CD4-positive, alpha-beta T cell treated with Interleukin-17A for 1 hour (primary cell): ENCODE measurements at regions not wholly inside any gene's neighbourhood (a gene's known extent, or its start where the extent isn't known, plus 50 kb on each side); places are given as distances from the start of the nearest gene placed in this dataset.
"Not testable (repeated sequence)": the region's sequence is repeated elsewhere in the genome, so short reads cannot be mapped to it uniquely, and the experiment has no call there.

Experiments
- DNase-seq: peaks from one replicate; pipeline ENCODE4 v3.0.0-alpha.2; 2020

- DNase-seq: no peak
Measured at GRCh38 chr12:97714107-97714563, 251.5 kb downstream of the RMST start.

- no peak for DNase-seq
Measured at GRCh38 chr12:97716356-97716755, 253.8 kb downstream of the RMST start.

GRCh38 chr12:97723801-97724200 lies 261.2 kb downstream of the RMST start:
- DNase-seq: not testable (repeated sequence)

GRCh38 chr12:97745406-97746101 lies 282.9 kb downstream of the RMST start:
- no peak for DNase-seq

GRCh38 chr12:97748298-97748697 lies 285.7 kb downstream of the RMST start:
- DNase-seq: no peak

GRCh38 chr12:97751704-97752103 lies 289.1 kb downstream of the RMST start:
- no peak for DNase-seq

GRCh38 chr12:97752129-97752528 lies 289.5 kb downstream of the RMST start:
- no peak for DNase-seq

- no peak for DNase-seq
Measured at GRCh38 chr12:97753332-97753731, 290.7 kb downstream of the RMST start.

GRCh38 chr12:97754306-97754705 lies 291.7 kb downstream of the RMST start:
- no peak for DNase-seq

- no peak for DNase-seq
Measured at GRCh38 chr12:97756066-97756666, 293.6 kb downstream of the RMST start.

GRCh38 chr12:97756741-97757140 lies 294.1 kb downstream of the RMST start:
- no peak for DNase-seq

GRCh38 chr12:97757481-97758193 lies 295.0 kb downstream of the RMST start:
- no peak for DNase-seq

- no peak for DNase-seq
Measured at GRCh38 chr12:97758194-97758501, 295.5 kb downstream of the RMST start.

- DNase-seq: no peak
Measured at GRCh38 chr12:97758586-97758985, 296.0 kb downstream of the RMST start.

- DNase-seq: no peak
Measured at GRCh38 chr12:97760601-97761000, 298.0 kb downstream of the RMST start.

GRCh38 chr12:97763113-97763512 lies 300.5 kb downstream of the RMST start:
- no peak for DNase-seq

- no peak for DNase-seq
Measured at GRCh38 chr12:97764700-97765099, 302.1 kb downstream of the RMST start.

GRCh38 chr12:97767347-97767746 lies 304.7 kb downstream of the RMST start:
- DNase-seq: no peak

- no peak for DNase-seq
Measured at GRCh38 chr12:97778111-97778510, 315.5 kb downstream of the RMST start.

GRCh38 chr12:97781342-97781741 lies 318.7 kb downstream of the RMST start:
- DNase-seq: no peak

- no peak for DNase-seq
Measured at GRCh38 chr12:97784904-97785303, 322.3 kb downstream of the RMST start.

GRCh38 chr12:97790281-97790680 lies 327.7 kb downstream of the RMST start:
- DNase-seq: no peak

GRCh38 chr12:97797473-97797872 lies 334.9 kb downstream of the RMST start:
- DNase-seq: no peak

- DNase-seq: no peak
Measured at GRCh38 chr12:97800561-97800960, 338.0 kb downstream of the RMST start.
